HCT116 (cell line): ENCODE measurements at regions not wholly inside any gene's neighbourhood (a gene's known extent, or its start where the extent isn't known, plus 50 kb on each side); places are given as distances from the start of the nearest gene placed in this dataset.
A peak's percentile ranks its signal among the peaks of the same experiment; 100 is the strongest.

Experiments
- ATAC-seq: fragments of 200-7000 bp; cut with Tn5 transposase; 2 replicates; pipeline ENCODE4 v1.9.1; 2020; ENCODE audit warnings: mild to moderate bottlenecking, moderate library complexity
- BruUV-seq: library from RNA; stranded (reverse); fragments of 400-500 nt; replicated peaks from 2 replicates; lab custom pipeline; 2021; lab: Mats Ljungman, UMichigan
- CTCF ChIA-PET: fragments of 300-600 bp; sonication (Branson Sonifier 250); formaldehyde crosslinking; loops from one replicate; lab custom pipeline; 2021; ENCODE audit warnings: antibody characterized with exemption; lab: Charles Lee
- POLR2A ChIA-PET: fragments of 300-600, 350-600 bp; sonication (Branson Sonifier 250); formaldehyde crosslinking; loops from one replicate; lab custom pipeline; 2021; ENCODE audit warnings: antibody characterized with exemption; lab: Charles Lee
- RAD21 ChIA-PET, 2 experiments: fragments of 300-600 bp; sonication (Branson Sonifier 250); formaldehyde crosslinking; loops; one replicate each; lab custom pipeline; 2023; ENCODE audit warnings: low total read pairs in 2 of 2; ENCODE audit not compliant: uncharacterized antibody in 2 of 2, unreplicated experiment in 2 of 2, low non-redundant PET in 1 of 2; lab: Charles Lee
- DNase-seq: peaks from one replicate; pipeline ENCODE4 v3.0.0-alpha.2; 2010; ENCODE audit warnings: low read depth, low spot score
- H2AFZ ChIP-seq: fragments of 200-600 bp; shearing (Covaris generic), sonication (generic); 2 replicates; pipeline ENCODE4 v1.6.1; 2017; ENCODE audit warnings: low read depth, mixed run types, mixed read lengths, antibody characterized with exemption, low read length; ENCODE audit not compliant: poor library complexity, severe bottlenecking
- H3K27ac ChIP-seq: 2 replicates; pipeline ENCODE4 v1.5.1; 2012; ENCODE audit warnings: low read depth, low read length
- H3K27me3 ChIP-seq: fragments of 200-600 bp; sonication (generic); 2 replicates; pipeline ENCODE4 v1.6.1; 2016; ENCODE audit warnings: mixed run types, low read length, mixed read lengths; ENCODE audit not compliant: insufficient read depth
- H3K36me3 ChIP-seq, 2 experiments: fragments of 200-500 bp in 1 of 2; fragments of 200-600 bp in 1 of 2; sonication (Bioruptor generic) in 1 of 2; sonication (generic) in 1 of 2; 2 replicates each; pipeline versions ENCODE4 v1.5.1 to v1.6.1; 2014 to 2016; ENCODE audit warnings: low read length in 2 of 2, inconsistent platforms in 1 of 2, mixed read lengths in 1 of 2, mixed run types in 1 of 2; ENCODE audit not compliant: insufficient read depth in 2 of 2, control insufficient read depth in 1 of 2
- H3K4me1 ChIP-seq, 2 experiments: fragments of 200-600 bp in 1 of 2; sonication (generic) in 1 of 2; 2 replicates each; pipeline versions ENCODE4 v1.5.1 to v1.6.1; 2012 to 2017; ENCODE audit warnings: low read length in 2 of 2, inconsistent platforms in 1 of 2, mild to moderate bottlenecking in 1 of 2, mixed read lengths in 1 of 2, mixed run types in 1 of 2, moderate library complexity in 1 of 2; ENCODE audit not compliant: insufficient read depth in 2 of 2, control insufficient read depth in 1 of 2
- H3K4me2 ChIP-seq: fragments of 200-600 bp; sonication (generic); 2 replicates; pipeline ENCODE4 v1.6.1; 2017; ENCODE audit warnings: mixed run types, low read length, mixed read lengths
- H3K4me3 ChIP-seq, 2 experiments: fragments of 200-600 bp in 1 of 2; sonication (generic) in 1 of 2; replicated peaks in 1 of 2; 2 replicates each; pipeline ENCODE4 v1.5.1; 2011 to 2016; ENCODE audit warnings: low read length in 2 of 2, control low read depth in 1 of 2, low read depth in 1 of 2, mild to moderate bottlenecking in 1 of 2, mixed read lengths in 1 of 2, mixed run types in 1 of 2
- H3K79me2 ChIP-seq: fragments of 200-600 bp; sonication (generic); 2 replicates; pipeline ENCODE4 v1.6.1; 2017; ENCODE audit warnings: mild to moderate bottlenecking, mixed run types, low read length, moderate library complexity, mixed read lengths; ENCODE audit not compliant: insufficient read depth
- H3K9ac ChIP-seq: fragments of 200-600 bp; sonication (generic); 2 replicates; pipeline ENCODE4 v1.6.1; 2016; ENCODE audit warnings: low read length, mixed read lengths
- H3K9me2 ChIP-seq: fragments of 200-600 bp; sonication (generic), shearing (Covaris generic); 2 replicates; pipeline ENCODE4 v1.6.1; 2017; ENCODE audit warnings: mixed run types, mild to moderate bottlenecking, moderate library complexity; ENCODE audit not compliant: insufficient read depth
- H3K9me3 ChIP-seq, 2 experiments: fragments of 200-500 bp in 1 of 2; fragments of 200-600 bp in 1 of 2; sonication (Bioruptor generic) in 1 of 2; sonication (generic) in 1 of 2; 2 replicates each; pipeline ENCODE4 v1.6.1; 2014 to 2017; ENCODE audit warnings: low read length in 2 of 2, mixed read lengths in 2 of 2, inconsistent platforms in 1 of 2, low read depth in 1 of 2, mild to moderate bottlenecking in 1 of 2, mixed run types in 1 of 2, moderate library complexity in 1 of 2; ENCODE audit not compliant: control insufficient read depth in 1 of 2, insufficient read depth in 1 of 2
- H4K20me1 ChIP-seq: fragments of 200-600 bp; sonication (generic), shearing (Covaris generic); 2 replicates; pipeline ENCODE4 v1.6.1; 2017; ENCODE audit warnings: mixed run types, mild to moderate bottlenecking, moderate library complexity; ENCODE audit not compliant: insufficient read depth
- ATF3 ChIP-seq: IDR thresholded peaks from 2 replicates; pipeline ENCODE4 v1.6.1; 2012
- CEBPB ChIP-seq: IDR thresholded peaks from 2 replicates; pipeline ENCODE4 v1.6.1; 2012; ENCODE audit warnings: low read depth
- CTCF ChIP-seq, 3 experiments: fragments of 200-600 bp in 1 of 3; sonication (generic) in 1 of 3; IDR thresholded peaks in 2 of 3; conservative IDR thresholded peaks in 1 of 3; 2 replicates each; pipeline ENCODE4 v1.5.1; 2012 to 2017; ENCODE audit warnings: low read depth in 2 of 3, low read length in 2 of 3, antibody characterized with exemption in 1 of 3, borderline replicate concordance in 1 of 3, control low read depth in 1 of 3, mild to moderate bottlenecking in 1 of 3, mixed read lengths in 1 of 3, mixed run types in 1 of 3, moderate library complexity in 1 of 3; ENCODE audit not compliant: insufficient read depth in 1 of 3
- EGR1 ChIP-seq: IDR thresholded peaks from 2 replicates; pipeline ENCODE4 v1.6.1; 2012; ENCODE audit warnings: low read depth
- ELF1 ChIP-seq: IDR thresholded peaks from 2 replicates; pipeline ENCODE4 v1.6.1; 2012; ENCODE audit warnings: low read depth, borderline replicate concordance
- FOSL1 ChIP-seq: IDR thresholded peaks from 2 replicates; pipeline ENCODE4 v1.6.1; 2012; ENCODE audit warnings: low read depth
- MAX ChIP-seq: IDR thresholded peaks from 2 replicates; pipeline ENCODE4 v1.6.1; 2012
- POLR2AphosphoS5 ChIP-seq: IDR thresholded peaks from 2 replicates; pipeline ENCODE4 v1.6.1; 2011; ENCODE audit warnings: mild to moderate bottlenecking, low read depth, low read length, moderate library complexity
- SIN3A ChIP-seq: IDR thresholded peaks from 2 replicates; pipeline ENCODE4 v1.6.1; 2012; ENCODE audit warnings: low read depth
- SP1 ChIP-seq: IDR thresholded peaks from 2 replicates; pipeline ENCODE4 v1.6.1; 2012; ENCODE audit warnings: low read depth
- TCF7L2 ChIP-seq: IDR thresholded peaks from 2 replicates; pipeline ENCODE4 v1.7.0; 2011; ENCODE audit warnings: borderline replicate concordance, inconsistent platforms; ENCODE audit not compliant: insufficient read depth, insufficient read length; ENCODE audit errors: extremely low read depth
- YY1 ChIP-seq: IDR thresholded peaks from 2 replicates; pipeline ENCODE4 v1.6.1; 2011; ENCODE audit warnings: low read length, low read depth, moderate library complexity, mild to moderate bottlenecking; ENCODE audit not compliant: insufficient replicate concordance; ENCODE audit errors: extremely low read depth
- ZBTB33 ChIP-seq: IDR thresholded peaks from 2 replicates; pipeline ENCODE4 v1.6.1; 2011; ENCODE audit warnings: mild to moderate bottlenecking, low read length, moderate library complexity; ENCODE audit not compliant: insufficient replicate concordance; ENCODE audit errors: extremely low read depth
- ZFX ChIP-seq: fragments of 450-650 bp; IDR thresholded peaks from 2 replicates; pipeline ENCODE4 v1.6.1; 2017
- intact Hi-C: fragments of 100-400 bp; cut with micrococcal nuclease; formaldehyde crosslinking; loops from 2 replicates; pipeline ENCODE4 v1.10.0; 2022

- no peak for DNase-seq
- H3K4me2 ChIP-seq = no peak overlapping the region
- H3K9me3 ChIP-seq = no peaks in the 10 kb centered on the region
- no peaks in the 10 kb centered on the region for H3K9me2 ChIP-seq
- ChIA-PET RAD21 (no interaction called here), CTCF (no interaction called here)
- ATAC-seq = no peak
- H4K20me1 ChIP-seq = no peaks in the 10 kb centered on the region
- no peaks in the 10 kb centered on the region for H3K36me3 ChIP-seq
- no peak overlapping the region for H3K4me3 ChIP-seq
- no peak overlapping the region for H3K27ac ChIP-seq
- intact Hi-C loops = no loop called here
- H3K79me2 ChIP-seq = no peaks in the 10 kb centered on the region
- BruUV-seq = no TSS peak
- no peaks in the 10 kb centered on the region for H3K4me1 ChIP-seq
- no peak overlapping the region for H2AFZ ChIP-seq
- TF ChIP-seq CEBPB (no peak), ZBTB33 (no peak), ZFX (no peak), FOSL1 (no peak), ATF3 (no peak), SIN3A (no peak)
- TF ChIP-seq, all 23 proteins: peak for 0
- POLR2A ChIA-PET = no interaction called here
- H3K9ac ChIP-seq = no peak overlapping the region
- no peaks in the 10 kb centered on the region for H3K27me3 ChIP-seq
Measured at GRCh38 chr15:31269816-31270575, 56.6 kb upstream of the KLF13 start.

- DNase-seq = no peak
- Histone ChIP-seq H3K4me3 (no peak overlapping the region), H3K79me2 (no peaks in the 10 kb centered on the region), H3K4me1 (no peaks in the 10 kb centered on the region), H3K27ac (no peak overlapping the region), H3K9me2 (no peaks in the 10 kb centered on the region), H3K27me3 (no peaks in the 10 kb centered on the region), H3K4me2 (no peak overlapping the region), H4K20me1 (no peaks in the 10 kb centered on the region), H3K36me3 (no peaks in the 10 kb centered on the region), H2AFZ (no peak overlapping the region), H3K9ac (no peak overlapping the region), H3K9me3 (no peaks in the 10 kb centered on the region)
- ChIA-PET RAD21 (no interaction called here), CTCF (no interaction called here), POLR2A (no interaction called here)
- no TSS peak for BruUV-seq
- intact Hi-C loops = no loop called here
- ATAC-seq = peak; percentile 60; the same call in 1 of the 2 replicates
- TF ChIP-seq SP1 = no peak
- no peak for TF ChIP-seq MAX
- TF ChIP-seq EGR1 = no peak
- no peak for TF ChIP-seq POLR2AphosphoS5
- no peak for TF ChIP-seq CTCF (IDR thresholded peaks at IDR 0.05 in 2 of 3, conservative IDR thresholded peaks at IDR 0.05 in 1 of 3; ENCODE audit: borderline replicate concordance in 1 of 3, insufficient read depth in 1 of 3, low read depth in 2 of 3, low read length in 2 of 3)
- TF ChIP-seq ZFX = no peak
- no peak for TF ChIP-seq YY1
- TF ChIP-seq TCF7L2 = no peak
- no peak for TF ChIP-seq ELF1
Measured at GRCh38 chr15:31270767-31271166, 55.9 kb upstream of the KLF13 start.
